NCI-H1105 (cell line): ENCODE measurements at regions not wholly inside any gene's neighbourhood (a gene's known extent, or its start where the extent isn't known, plus 50 kb on each side); places are given as distances from the start of the nearest gene placed in this dataset.

Experiments used
- DNase-seq: peaks from one replicate; lab custom pipeline; 2025; lab: John Stamatoyannopoulos, UW

GRCh38 chr1:218772575-218772974 lies 401.1 kb upstream of the LYPLAL1 start:
- no peak for DNase-seq

- DNase-seq: no peak
Measured at GRCh38 chr1:218775501-218776021, 398.1 kb upstream of the LYPLAL1 start.

GRCh38 chr1:218778257-218779126 lies 395.2 kb upstream of the LYPLAL1 start:
- DNase-seq: no peak

- no peak for DNase-seq
Measured at GRCh38 chr1:218779341-218780100, 394.2 kb upstream of the LYPLAL1 start.

GRCh38 chr1:218783131-218783530 lies 390.5 kb upstream of the LYPLAL1 start:
- no peak for DNase-seq

- no peak for DNase-seq
Measured at GRCh38 chr1:218783916-218784315, 389.8 kb upstream of the LYPLAL1 start.

- no peak for DNase-seq
Measured at GRCh38 chr1:218785928-218786327, 387.8 kb upstream of the LYPLAL1 start.

- no peak for DNase-seq
Measured at GRCh38 chr1:218787826-218788225, 385.9 kb upstream of the LYPLAL1 start.

GRCh38 chr1:218796773-218797172 lies 376.9 kb upstream of the LYPLAL1 start:
- no peak for DNase-seq

- no peak for DNase-seq
Measured at GRCh38 chr1:218802799-218803198, 370.9 kb upstream of the LYPLAL1 start.

GRCh38 chr1:218803351-218803997 lies 370.2 kb upstream of the LYPLAL1 start:
- no peak for DNase-seq

GRCh38 chr1:218804014-218804785 lies 369.5 kb upstream of the LYPLAL1 start:
- DNase-seq: no peak

GRCh38 chr1:218809061-218809460 lies 364.6 kb upstream of the LYPLAL1 start:
- DNase-seq: no peak

- no peak for DNase-seq
Measured at GRCh38 chr1:218809625-218810024, 364.1 kb upstream of the LYPLAL1 start.

- DNase-seq: no peak
Measured at GRCh38 chr1:218810306-218810705, 363.4 kb upstream of the LYPLAL1 start.

GRCh38 chr1:218811497-218811896 lies 362.2 kb upstream of the LYPLAL1 start:
- no peak for DNase-seq

GRCh38 chr1:218812360-218812759 lies 361.3 kb upstream of the LYPLAL1 start:
- DNase-seq: no peak

- DNase-seq: no peak
Measured at GRCh38 chr1:218813237-218813636, 360.4 kb upstream of the LYPLAL1 start.

- DNase-seq: no peak
Measured at GRCh38 chr1:218815076-218815475, 358.6 kb upstream of the LYPLAL1 start.

GRCh38 chr1:218817071-218817470 lies 356.6 kb upstream of the LYPLAL1 start:
- no peak for DNase-seq

GRCh38 chr1:218817691-218818465 lies 355.8 kb upstream of the LYPLAL1 start:
- DNase-seq: no peak
